ENCODE measurements at regions not wholly inside any gene's neighbourhood (a gene's known extent, or its start where the extent isn't known, plus 50 kb on each side); places are given as distances from the start of the nearest gene placed in this dataset.

GRCh38 chr13:97109841-97110492 is 112.2 kb upstream of the MBNL2 start:
- TF ChIP-seq EZH2 (IDR thresholded peaks at IDR 0.05; ENCODE audit: borderline replicate concordance, low read length) (no peak), CTCF (IDR thresholded peaks at IDR 0.05; ENCODE audit: low read length) (peak; percentile 99)
- H3K4me2 ChIP-seq (ENCODE audit: low read length): no peak overlapping the region
- no peak overlapping the region for H3K27ac ChIP-seq (ENCODE audit: low read depth, low read length, poor library complexity, severe bottlenecking)
- H3K36me3 ChIP-seq (ENCODE audit: insufficient read depth, low read length): no peaks in the 10 kb centered on the region
- no peak overlapping the region for H3K4me3 ChIP-seq (ENCODE audit: low read depth, low read length, poor library complexity, severe bottlenecking)
- H3K27me3 ChIP-seq (ENCODE audit: insufficient read depth, low read length): no peaks in the 10 kb centered on the region
- H3K4me1 ChIP-seq (ENCODE audit: insufficient read depth, low read length, severe bottlenecking): no peaks in the 10 kb centered on the region
- H2AFZ ChIP-seq (ENCODE audit: low read length): no peak overlapping the region
- no peak overlapping the region for H3K9ac ChIP-seq (ENCODE audit: low read length)
- H4K20me1 ChIP-seq (ENCODE audit: insufficient read depth, low read length): no peaks in the 10 kb centered on the region
- H3K79me2 ChIP-seq (ENCODE audit: insufficient read depth, low read length): no peaks in the 10 kb centered on the region
- no peaks in the 10 kb centered on the region for H3K9me3 ChIP-seq (ENCODE audit: low read length)
- H3K9me2 ChIP-seq (ENCODE audit: low read depth, low read length): no peaks in the 10 kb centered on the region
- H3F3A ChIP-seq (ENCODE audit: insufficient read depth, low read length): no peaks in the 10 kb centered on the region

- H2AFZ ChIP-seq (ENCODE audit: low read length): no peak overlapping the region
- TF ChIP-seq EZH2 (IDR thresholded peaks at IDR 0.05; ENCODE audit: borderline replicate concordance, low read length) (no peak), CTCF (IDR thresholded peaks at IDR 0.05; ENCODE audit: low read length) (no peak)
- H3K9ac ChIP-seq (ENCODE audit: low read length): no peak overlapping the region
- no peaks in the 10 kb centered on the region for H3K9me3 ChIP-seq (ENCODE audit: low read length)
- H3K4me3 ChIP-seq (ENCODE audit: low read depth, low read length, poor library complexity, severe bottlenecking): no peak overlapping the region
- no peaks in the 10 kb centered on the region for H3F3A ChIP-seq (ENCODE audit: insufficient read depth, low read length)
- no peak overlapping the region for H3K27ac ChIP-seq (ENCODE audit: low read depth, low read length, poor library complexity, severe bottlenecking)
- H3K9me2 ChIP-seq (ENCODE audit: low read depth, low read length): no peaks in the 10 kb centered on the region
- no peaks in the 10 kb centered on the region for H3K4me1 ChIP-seq (ENCODE audit: insufficient read depth, low read length, severe bottlenecking)
- H3K4me2 ChIP-seq (ENCODE audit: low read length): no peak overlapping the region
- no peaks in the 10 kb centered on the region for H3K27me3 ChIP-seq (ENCODE audit: insufficient read depth, low read length)
- H3K79me2 ChIP-seq (ENCODE audit: insufficient read depth, low read length): no peaks in the 10 kb centered on the region
- no peaks in the 10 kb centered on the region for H4K20me1 ChIP-seq (ENCODE audit: insufficient read depth, low read length)
- H3K36me3 ChIP-seq (ENCODE audit: insufficient read depth, low read length): no peaks in the 10 kb centered on the region
Measured at GRCh38 chr13:97110936-97111335, 111.2 kb upstream of the MBNL2 start.

- no peak overlapping the region for H3K4me2 ChIP-seq (ENCODE audit: low read length)
- H3K9me3 ChIP-seq (ENCODE audit: low read length): no peaks in the 10 kb centered on the region
- no peaks in the 10 kb centered on the region for H3F3A ChIP-seq (ENCODE audit: insufficient read depth, low read length)
- no peaks in the 10 kb centered on the region for H3K36me3 ChIP-seq (ENCODE audit: insufficient read depth, low read length)
- no peaks in the 10 kb centered on the region for H3K27me3 ChIP-seq (ENCODE audit: insufficient read depth, low read length)
- H3K9ac ChIP-seq (ENCODE audit: low read length): no peak overlapping the region
- no peaks in the 10 kb centered on the region for H3K79me2 ChIP-seq (ENCODE audit: insufficient read depth, low read length)
- H4K20me1 ChIP-seq (ENCODE audit: insufficient read depth, low read length): no peaks in the 10 kb centered on the region
- H3K4me3 ChIP-seq (ENCODE audit: low read depth, low read length, poor library complexity, severe bottlenecking): no peak overlapping the region
- H3K9me2 ChIP-seq (ENCODE audit: low read depth, low read length): no peaks in the 10 kb centered on the region
- no peak overlapping the region for H2AFZ ChIP-seq (ENCODE audit: low read length)
- TF ChIP-seq CTCF (IDR thresholded peaks at IDR 0.05; ENCODE audit: low read length) (no peak), EZH2 (IDR thresholded peaks at IDR 0.05; ENCODE audit: borderline replicate concordance, low read length) (no peak)
- H3K27ac ChIP-seq (ENCODE audit: low read depth, low read length, poor library complexity, severe bottlenecking): no peak overlapping the region
- no peaks in the 10 kb centered on the region for H3K4me1 ChIP-seq (ENCODE audit: insufficient read depth, low read length, severe bottlenecking)
Measured at GRCh38 chr13:97111756-97112155, 110.4 kb upstream of the MBNL2 start.
